Left ventricle myocardium inferior (tissue), 1 donor: ENCODE measurements at regions not wholly inside any gene's neighbourhood (a gene's known extent, or its start where the extent isn't known, plus 50 kb on each side); places are given as distances from the start of the nearest gene placed in this dataset.

Experiments
- DNase-seq: peaks from one replicate; pipeline ENCODE4 v3.0.0-alpha.2; 2020
- H3K27ac ChIP-seq: fragments of 200-600 bp; replicated peaks from 2 replicates; pipeline ENCODE4 v1.8.0; 2021
- H3K27me3 ChIP-seq: fragments of 200-600 bp; 2 replicates; pipeline ENCODE4 v1.8.0; 2021; ENCODE audit warnings: low read depth
- H3K36me3 ChIP-seq: fragments of 200-600 bp; 2 replicates; pipeline ENCODE4 v1.8.0; 2021
- H3K4me1 ChIP-seq: fragments of 200-600 bp; 2 replicates; pipeline ENCODE4 v1.8.0; 2021
- H3K4me3 ChIP-seq: fragments of 200-600 bp; 2 replicates; pipeline ENCODE4 v1.8.0; 2021; ENCODE audit warnings: mild to moderate bottlenecking, moderate library complexity
- H3K9me3 ChIP-seq: fragments of 200-600 bp; replicated peaks from 2 replicates; pipeline ENCODE4 v1.8.0; 2021
- intact Hi-C: fragments of 100-400 bp; cut with micrococcal nuclease; formaldehyde crosslinking; loops from one replicate; pipeline ENCODE4 v1.11.0; 2022
- TF ChIP-seq, protein P1 (sequence below): fragments of 200-600 bp; IDR thresholded peaks from 2 replicates; pipeline ENCODE4 v1.8.0; 2021; ENCODE audit warnings: antibody characterized with exemption, mild to moderate bottlenecking, borderline replicate concordance
- donor health status: DM: no; HTN: yes; CAD: no; lungs with severe emphysema.

DNA sequence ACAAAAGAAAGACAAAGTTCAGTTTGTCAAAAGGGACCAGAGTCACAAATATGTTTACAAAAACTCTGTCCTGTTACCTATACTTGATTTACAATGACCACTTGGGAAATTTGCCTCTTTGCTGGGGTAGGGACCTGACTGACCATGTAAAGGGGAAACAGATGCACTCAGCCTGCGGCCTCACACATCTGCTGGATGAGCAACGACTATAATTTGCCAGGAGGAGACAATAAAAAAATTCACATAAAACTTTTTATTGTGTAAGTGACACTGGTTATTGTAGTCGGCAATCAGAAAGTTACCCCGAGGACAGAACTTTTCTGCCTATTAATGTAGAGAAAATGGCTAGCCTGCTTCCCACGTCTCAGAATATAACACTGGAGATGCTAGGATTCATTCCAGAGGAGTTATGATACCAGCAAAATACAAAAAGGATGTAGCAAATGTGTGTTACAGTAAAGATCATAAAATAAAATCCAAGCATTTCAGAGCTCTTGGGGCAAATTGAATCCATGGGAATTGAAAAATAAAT lies 415.4 kb upstream of the SPTLC3 start:
- H3K27ac ChIP-seq, result no peak overlapping the region
- H3K9me3 ChIP-seq, result peaks cover 10% of the 10 kb centered on the region
- no peaks in the 10 kb centered on the region for H3K27me3 ChIP-seq
- H3K4me3 ChIP-seq, result no peak overlapping the region
- H3K4me1 ChIP-seq, result no peaks in the 10 kb centered on the region
- intact Hi-C loops, result no loop called here
- H3K36me3 ChIP-seq, result no peaks in the 10 kb centered on the region
- DNase-seq, result no peak
- TF ChIP-seq, protein P1, sequence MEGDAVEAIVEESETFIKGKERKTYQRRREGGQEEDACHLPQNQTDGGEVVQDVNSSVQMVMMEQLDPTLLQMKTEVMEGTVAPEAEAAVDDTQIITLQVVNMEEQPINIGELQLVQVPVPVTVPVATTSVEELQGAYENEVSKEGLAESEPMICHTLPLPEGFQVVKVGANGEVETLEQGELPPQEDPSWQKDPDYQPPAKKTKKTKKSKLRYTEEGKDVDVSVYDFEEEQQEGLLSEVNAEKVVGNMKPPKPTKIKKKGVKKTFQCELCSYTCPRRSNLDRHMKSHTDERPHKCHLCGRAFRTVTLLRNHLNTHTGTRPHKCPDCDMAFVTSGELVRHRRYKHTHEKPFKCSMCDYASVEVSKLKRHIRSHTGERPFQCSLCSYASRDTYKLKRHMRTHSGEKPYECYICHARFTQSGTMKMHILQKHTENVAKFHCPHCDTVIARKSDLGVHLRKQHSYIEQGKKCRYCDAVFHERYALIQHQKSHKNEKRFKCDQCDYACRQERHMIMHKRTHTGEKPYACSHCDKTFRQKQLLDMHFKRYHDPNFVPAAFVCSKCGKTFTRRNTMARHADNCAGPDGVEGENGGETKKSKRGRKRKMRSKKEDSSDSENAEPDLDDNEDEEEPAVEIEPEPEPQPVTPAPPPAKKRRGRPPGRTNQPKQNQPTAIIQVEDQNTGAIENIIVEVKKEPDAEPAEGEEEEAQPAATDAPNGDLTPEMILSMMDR, result no peak

- intact Hi-C loops, result no loop called here
These were observed 414.2 kb upstream of the SPTLC3 start for GRCh38 chr20:12594410-12595088.

DNA sequence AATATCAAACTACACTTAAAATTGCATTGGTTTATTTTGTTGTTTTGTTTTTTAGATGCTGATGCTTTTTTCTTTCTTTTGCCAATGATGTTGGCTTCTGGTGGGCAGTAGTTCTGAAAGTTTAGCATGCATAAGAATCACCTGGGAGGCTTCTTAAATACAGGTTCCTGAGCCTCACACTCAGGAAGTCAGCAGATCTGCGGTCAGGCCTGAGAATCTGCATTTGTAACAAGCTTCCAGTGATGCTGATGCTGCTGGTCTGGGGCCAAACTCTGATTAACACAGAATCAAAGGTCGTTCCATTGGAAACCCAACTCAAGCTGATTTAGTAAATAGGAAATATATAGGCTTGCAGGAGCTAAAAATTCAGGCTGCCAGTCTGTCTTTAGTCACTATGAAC lies 412.9 kb upstream of the SPTLC3 start:
- intact Hi-C loops, result no loop called here
- Histone ChIP-seq H3K27me3 (no peaks in the 10 kb centered on the region), H3K36me3 (no peaks in the 10 kb centered on the region), H3K27ac (no peak overlapping the region), H3K9me3 (no peaks in the 10 kb centered on the region), H3K4me1 (no peaks in the 10 kb centered on the region), H3K4me3 (no peak overlapping the region)
- no peak for DNase-seq
- TF ChIP-seq, protein P1, result no peak

More at GRCh38 chr20:12594410-12595088, 414.2 kb upstream of the SPTLC3 start:
- no peak for DNase-seq
- Histone ChIP-seq H3K36me3 (no peaks in the 10 kb centered on the region), H3K27me3 (no peaks in the 10 kb centered on the region), H3K4me1 (no peaks in the 10 kb centered on the region), H3K4me3 (no peak overlapping the region), H3K27ac (no peak overlapping the region), H3K9me3 (no peaks in the 10 kb centered on the region)
- TF ChIP-seq, protein P1, result no peak

DNA sequence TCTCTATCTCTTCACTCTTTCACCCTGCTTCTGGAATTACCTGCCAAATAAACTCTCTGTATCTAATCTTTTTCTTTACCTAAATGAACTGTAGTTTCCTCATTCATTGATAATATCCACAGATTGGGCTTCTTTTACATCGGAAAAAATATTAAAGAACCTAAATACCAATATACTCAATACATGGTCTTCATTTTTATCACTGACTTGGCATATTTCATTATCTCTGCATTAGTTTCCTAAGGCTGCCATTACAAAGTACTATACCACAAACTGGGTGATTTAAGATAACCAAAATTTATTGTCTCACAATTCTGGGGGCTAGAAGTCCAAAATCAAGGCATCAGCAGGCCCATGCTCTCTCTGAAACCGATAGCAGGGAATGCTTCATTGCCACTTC lies 411.9 kb upstream of the SPTLC3 start:
- TF ChIP-seq, protein P1, result no peak
- Histone ChIP-seq H3K27ac (no peak overlapping the region), H3K4me3 (no peak overlapping the region), H3K36me3 (no peaks in the 10 kb centered on the region), H3K27me3 (no peaks in the 10 kb centered on the region), H3K4me1 (no peaks in the 10 kb centered on the region), H3K9me3 (no peaks in the 10 kb centered on the region)
- no peak for DNase-seq
- intact Hi-C loops, result no loop called here

DNA sequence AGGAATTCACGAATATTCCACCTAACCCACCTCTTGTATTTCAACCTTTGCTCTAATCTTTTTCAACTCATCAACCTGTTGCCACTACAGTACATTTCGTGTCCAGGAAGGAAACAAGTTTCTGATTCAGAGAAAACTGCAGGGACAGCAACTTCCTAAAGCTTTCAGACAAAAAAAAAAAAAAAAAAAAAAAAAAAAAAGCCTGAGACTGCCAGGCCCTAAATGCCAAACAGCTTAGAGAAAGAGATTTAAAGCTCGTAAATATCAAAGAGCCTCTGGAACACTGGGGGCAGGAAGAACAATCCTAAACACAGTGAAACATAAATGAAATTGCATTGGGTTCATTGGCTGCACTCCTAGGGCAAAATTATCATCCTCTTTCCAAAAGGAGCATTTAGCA lies 411.2 kb upstream of the SPTLC3 start:
- no peak overlapping the region for H3K4me3 ChIP-seq
- H3K27me3 ChIP-seq, result no peaks in the 10 kb centered on the region
- H3K27ac ChIP-seq, result no peak overlapping the region
- no peaks in the 10 kb centered on the region for H3K9me3 ChIP-seq
- no peaks in the 10 kb centered on the region for H3K4me1 ChIP-seq
- DNase-seq, result no peak
- TF ChIP-seq, protein P1, result no peak
- intact Hi-C loops, result no loop called here
- H3K36me3 ChIP-seq, result no peaks in the 10 kb centered on the region
